SU-DHL-6 (cell line): ENCODE measurements at regions not wholly inside any gene's neighbourhood (a gene's known extent, or its start where the extent isn't known, plus 50 kb on each side); places are given as distances from the start of the nearest gene placed in this dataset.

Experiments used
- CTCF ChIP-seq: fragments of 200-600 bp; sonication (generic); IDR thresholded peaks from one replicate; pipeline ENCODE4 v1.5.1; 2017; ENCODE audit warnings: antibody characterized with exemption, mild to moderate bottlenecking, low read length, moderate library complexity; ENCODE audit not compliant: insufficient read depth, poor library complexity, severe bottlenecking
- EZH2phosphoT487 ChIP-seq: fragments of 200-600 bp; sonication (generic), shearing (Covaris generic); conservative IDR thresholded peaks from 2 replicates; pipeline ENCODE4 v1.6.1; 2018; ENCODE audit warnings: mild to moderate bottlenecking, antibody characterized with exemption, low read length, moderate library complexity, mixed read lengths

DNA sequence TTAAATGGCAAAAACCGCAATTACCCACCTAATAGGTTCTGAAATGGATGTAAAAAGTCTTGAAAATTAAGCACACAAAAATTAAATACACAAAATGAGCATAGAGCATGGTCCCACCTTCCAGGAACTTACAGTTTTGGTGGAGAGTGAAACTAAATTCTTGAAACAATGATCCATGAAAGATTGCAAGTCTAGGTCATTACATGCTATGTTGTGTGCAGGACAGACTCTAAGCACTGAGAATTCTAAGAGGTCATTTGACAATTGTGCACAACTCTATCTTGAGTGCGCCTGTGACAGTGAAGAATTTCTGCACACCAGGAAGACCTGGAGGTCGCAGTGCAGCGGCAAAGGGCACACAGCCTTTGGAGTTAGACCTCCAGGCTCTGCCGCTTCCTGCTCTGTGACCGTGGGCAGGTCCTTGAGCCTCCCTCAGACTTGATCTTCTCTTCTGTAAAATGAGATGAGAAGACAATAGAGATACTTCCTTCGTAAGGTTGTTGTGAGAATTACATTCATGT, 153.3 kb upstream of the TPM1 start:
- TF ChIP-seq CTCF, result no peak
- TF ChIP-seq EZH2phosphoT487, result no peak
